ENCODE measurements at regions not wholly inside any gene's neighbourhood (a gene's known extent, or its start where the extent isn't known, plus 50 kb on each side); places are given as distances from the start of the nearest gene placed in this dataset.
"Not testable (repeated sequence)": the region's sequence is repeated elsewhere in the genome, so short reads cannot be mapped to it uniquely, and the experiment has no call there.

DNA sequence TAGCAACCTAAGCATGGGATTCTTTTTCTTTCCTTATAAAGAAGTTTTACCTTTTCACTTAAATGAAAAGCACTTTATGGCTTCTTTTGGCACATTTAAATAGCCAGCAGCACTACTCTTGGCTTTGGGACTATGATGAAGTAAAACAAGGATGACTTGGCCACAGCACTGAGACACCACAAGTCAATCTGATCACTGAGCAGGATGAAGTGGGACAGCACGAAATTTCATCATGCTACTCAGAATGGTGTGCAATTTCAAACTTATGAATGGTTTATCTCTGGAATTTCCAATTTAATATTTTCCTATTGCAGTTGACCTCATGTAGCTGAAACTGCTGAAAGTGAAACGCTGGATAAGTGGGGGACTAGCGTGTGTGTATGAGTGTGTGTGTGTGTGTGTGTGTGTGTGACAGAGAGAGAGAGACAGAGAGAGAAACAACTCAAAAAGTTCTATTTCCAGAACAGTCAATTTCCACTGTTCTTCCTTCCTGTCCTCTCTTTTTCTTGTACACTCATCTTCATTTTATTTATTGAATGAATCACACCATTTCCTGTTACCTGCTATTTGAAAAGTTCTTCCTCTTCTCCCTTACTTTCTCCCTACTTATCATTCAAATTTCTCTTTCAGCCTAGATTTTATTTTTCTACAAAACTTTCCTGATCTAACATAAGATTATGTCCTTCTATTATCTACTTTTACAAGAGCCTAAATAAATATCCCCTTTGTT, 414.2 kb upstream of the MIR17HG start:
- H3K27me3 Mint-ChIP-seq (ENCODE audit: unreplicated experiment): peaks cover 2% of the 10 kb centered on the region
- H3K4me1 Mint-ChIP-seq (ENCODE audit: unreplicated experiment): peaks cover 6% of the 10 kb centered on the region
- no peak for DNase-seq (ENCODE audit: low spot score)
- no peak overlapping the region for H3K4me3 Mint-ChIP-seq (ENCODE audit: unreplicated experiment)
- H3K27ac Mint-ChIP-seq (ENCODE audit: unreplicated experiment): no peak overlapping the region
- TF ChIP-seq, protein P1, sequence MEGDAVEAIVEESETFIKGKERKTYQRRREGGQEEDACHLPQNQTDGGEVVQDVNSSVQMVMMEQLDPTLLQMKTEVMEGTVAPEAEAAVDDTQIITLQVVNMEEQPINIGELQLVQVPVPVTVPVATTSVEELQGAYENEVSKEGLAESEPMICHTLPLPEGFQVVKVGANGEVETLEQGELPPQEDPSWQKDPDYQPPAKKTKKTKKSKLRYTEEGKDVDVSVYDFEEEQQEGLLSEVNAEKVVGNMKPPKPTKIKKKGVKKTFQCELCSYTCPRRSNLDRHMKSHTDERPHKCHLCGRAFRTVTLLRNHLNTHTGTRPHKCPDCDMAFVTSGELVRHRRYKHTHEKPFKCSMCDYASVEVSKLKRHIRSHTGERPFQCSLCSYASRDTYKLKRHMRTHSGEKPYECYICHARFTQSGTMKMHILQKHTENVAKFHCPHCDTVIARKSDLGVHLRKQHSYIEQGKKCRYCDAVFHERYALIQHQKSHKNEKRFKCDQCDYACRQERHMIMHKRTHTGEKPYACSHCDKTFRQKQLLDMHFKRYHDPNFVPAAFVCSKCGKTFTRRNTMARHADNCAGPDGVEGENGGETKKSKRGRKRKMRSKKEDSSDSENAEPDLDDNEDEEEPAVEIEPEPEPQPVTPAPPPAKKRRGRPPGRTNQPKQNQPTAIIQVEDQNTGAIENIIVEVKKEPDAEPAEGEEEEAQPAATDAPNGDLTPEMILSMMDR (IDR thresholded peaks at IDR 0.05; ENCODE audit: unreplicated experiment): no peak
- no peaks in the 10 kb centered on the region for H3K36me3 Mint-ChIP-seq (ENCODE audit: low read depth, unreplicated experiment)
- no peaks in the 10 kb centered on the region for H3K9me3 Mint-ChIP-seq (ENCODE audit: unreplicated experiment)

DNA sequence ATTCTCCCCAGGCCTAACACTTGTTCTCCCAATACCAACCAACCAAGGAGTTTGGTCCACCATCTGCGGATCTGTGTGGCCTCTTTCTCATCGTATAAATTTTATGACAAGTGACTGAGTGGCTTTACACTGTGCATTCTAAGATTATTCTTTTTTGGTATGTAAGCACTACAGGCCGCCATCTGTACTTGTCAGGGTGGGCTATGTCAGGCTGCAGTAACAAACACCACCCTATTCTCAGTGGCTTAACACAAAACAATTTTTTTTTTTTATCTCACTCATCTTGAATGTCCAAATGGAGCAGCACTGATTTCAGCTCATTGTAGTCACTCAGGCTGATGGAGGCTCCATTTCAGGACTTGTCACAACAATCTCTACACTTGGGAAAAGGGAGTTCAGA, 412.7 kb upstream of the MIR17HG start:
- DNase-seq (ENCODE audit: low spot score): no peak
- TF ChIP-seq, protein P1 (IDR thresholded peaks at IDR 0.05; ENCODE audit: unreplicated experiment): no peak
- peaks cover 6% of the 10 kb centered on the region for H3K4me1 Mint-ChIP-seq (ENCODE audit: unreplicated experiment)
- no peak overlapping the region for H3K4me3 Mint-ChIP-seq (ENCODE audit: unreplicated experiment)
- H3K27me3 Mint-ChIP-seq (ENCODE audit: unreplicated experiment): peaks cover 1% of the 10 kb centered on the region
- no peaks in the 10 kb centered on the region for H3K9me3 Mint-ChIP-seq (ENCODE audit: unreplicated experiment)
- no peak overlapping the region for H3K27ac Mint-ChIP-seq (ENCODE audit: unreplicated experiment)
- H3K36me3 Mint-ChIP-seq (ENCODE audit: low read depth, unreplicated experiment): no peaks in the 10 kb centered on the region

DNA sequence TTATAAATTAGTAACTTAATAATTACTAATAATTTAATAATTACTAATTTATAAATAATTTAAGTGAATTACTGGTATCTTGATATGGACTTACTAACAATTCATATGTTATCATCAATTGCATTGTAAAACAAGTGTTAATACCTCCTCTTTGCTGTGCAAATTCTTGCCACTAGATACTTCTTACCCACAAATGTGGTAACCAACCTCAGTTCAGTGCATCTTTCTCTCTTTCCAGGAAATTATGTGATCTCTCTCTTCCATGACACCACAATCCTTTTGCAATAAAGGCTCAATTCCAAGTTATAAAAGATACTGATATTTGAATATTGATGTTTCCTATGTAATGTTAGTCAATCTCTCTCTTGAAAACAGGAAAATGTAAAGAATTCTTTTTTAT, 408.6 kb upstream of the MIR17HG start:
- Mint-ChIP-seq H3K27ac (ENCODE audit: unreplicated experiment) (no peak overlapping the region), H3K27me3 (ENCODE audit: unreplicated experiment) (peaks cover 1% of the 10 kb centered on the region), H3K4me1 (ENCODE audit: unreplicated experiment) (no peaks in the 10 kb centered on the region), H3K4me3 (ENCODE audit: unreplicated experiment) (no peak overlapping the region), H3K36me3 (ENCODE audit: low read depth, unreplicated experiment) (no peaks in the 10 kb centered on the region), H3K9me3 (ENCODE audit: unreplicated experiment) (no peaks in the 10 kb centered on the region)
- TF ChIP-seq, protein P1 (IDR thresholded peaks at IDR 0.05; ENCODE audit: unreplicated experiment): no peak
- no peak for DNase-seq (ENCODE audit: low spot score)

DNA sequence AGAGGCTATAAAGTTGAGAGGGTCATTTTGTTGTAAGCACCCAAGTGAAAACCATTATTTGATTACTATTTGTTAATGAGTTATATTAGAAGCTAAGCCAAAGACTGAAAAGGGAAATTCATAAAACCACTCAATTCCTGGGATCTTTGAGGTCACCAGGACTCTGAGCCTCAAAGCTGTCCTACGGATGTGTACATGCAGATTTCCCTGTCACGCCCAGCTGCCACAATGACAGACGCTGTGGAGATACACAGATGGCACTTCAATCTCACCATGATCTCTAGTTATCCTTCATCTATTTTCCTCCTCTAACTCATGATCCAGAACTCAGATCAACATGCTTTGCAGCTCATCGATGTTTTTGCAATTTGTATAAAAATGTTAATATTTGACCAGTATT, 403.5 kb upstream of the MIR17HG start:
- TF ChIP-seq, protein P1 (IDR thresholded peaks at IDR 0.05; ENCODE audit: unreplicated experiment): no peak
- Mint-ChIP-seq H3K36me3 (ENCODE audit: low read depth, unreplicated experiment) (no peaks in the 10 kb centered on the region), H3K27ac (ENCODE audit: unreplicated experiment) (no peak overlapping the region), H3K27me3 (ENCODE audit: unreplicated experiment) (peaks cover 1% of the 10 kb centered on the region), H3K4me1 (ENCODE audit: unreplicated experiment) (no peaks in the 10 kb centered on the region), H3K9me3 (ENCODE audit: unreplicated experiment) (no peaks in the 10 kb centered on the region), H3K4me3 (ENCODE audit: unreplicated experiment) (no peak overlapping the region)
- no peak for DNase-seq (ENCODE audit: low spot score)

DNA sequence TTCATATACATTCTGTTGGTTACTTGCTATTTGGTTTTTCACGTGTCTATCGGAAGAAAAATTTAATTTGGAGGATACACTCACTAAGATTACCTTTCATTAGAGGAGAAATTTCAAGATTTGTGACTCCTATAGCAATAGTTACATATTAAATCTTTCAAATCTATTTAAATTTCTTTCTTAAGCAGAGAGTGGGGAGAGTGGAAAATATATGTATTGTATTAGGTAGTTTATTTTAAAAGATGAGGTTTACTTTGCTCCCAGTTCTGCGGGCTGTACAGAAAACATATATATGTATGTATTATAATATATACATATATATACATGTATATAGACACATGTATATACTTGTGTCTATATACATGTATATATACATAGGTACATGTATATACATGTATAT, 402.3 kb upstream of the MIR17HG start:
- H3K36me3 Mint-ChIP-seq (ENCODE audit: low read depth, unreplicated experiment); H3K27ac Mint-ChIP-seq (ENCODE audit: unreplicated experiment); H3K9me3 Mint-ChIP-seq (ENCODE audit: unreplicated experiment); H3K4me3 Mint-ChIP-seq (ENCODE audit: unreplicated experiment); H3K27me3 Mint-ChIP-seq (ENCODE audit: unreplicated experiment); H3K4me1 Mint-ChIP-seq (ENCODE audit: unreplicated experiment); DNase-seq (ENCODE audit: low spot score): not testable (repeated sequence)

DNA sequence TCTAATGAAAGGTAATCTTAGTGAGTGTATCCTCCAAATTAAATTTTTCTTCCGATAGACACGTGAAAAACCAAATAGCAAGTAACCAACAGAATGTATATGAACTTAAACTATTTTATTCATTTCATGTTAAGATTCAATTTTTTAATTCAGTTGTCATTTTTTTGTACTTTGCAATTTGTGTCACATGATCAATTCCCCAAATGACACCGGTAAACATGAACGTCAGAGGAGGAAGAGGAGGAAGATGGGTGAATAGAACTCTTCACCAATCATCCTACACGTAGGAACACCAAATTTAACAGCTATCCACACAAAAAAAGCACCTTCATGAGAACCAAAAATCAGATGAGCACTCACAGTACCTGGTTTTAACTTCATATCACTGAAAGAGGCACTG, 401.4 kb upstream of the MIR17HG start:
- H3K4me3 Mint-ChIP-seq (ENCODE audit: unreplicated experiment); DNase-seq (ENCODE audit: low spot score); H3K9me3 Mint-ChIP-seq (ENCODE audit: unreplicated experiment); H3K27ac Mint-ChIP-seq (ENCODE audit: unreplicated experiment); H3K4me1 Mint-ChIP-seq (ENCODE audit: unreplicated experiment); H3K27me3 Mint-ChIP-seq (ENCODE audit: unreplicated experiment); H3K36me3 Mint-ChIP-seq (ENCODE audit: low read depth, unreplicated experiment): not testable (repeated sequence)
